IMR-90 (cell line): ENCODE measurements at regions not wholly inside any gene's neighbourhood (a gene's known extent, or its start where the extent isn't known, plus 50 kb on each side); places are given as distances from the start of the nearest gene placed in this dataset.

Experiments
- ATAC-seq: fragments of 200-7000 bp; cut with Tn5 transposase; 2 replicates; pipeline ENCODE4 v1.9.1; 2020; ENCODE audit warnings: low read depth, mild to moderate bottlenecking, moderate library complexity
- BruUV-seq: library from RNA; stranded (reverse); fragments of 400-500 nt; replicated peaks from 2 replicates; lab custom pipeline; 2021; lab: Mats Ljungman, UMichigan
- CTCF ChIA-PET: fragments of 300-600 bp; formaldehyde crosslinking; extraction: SDS; loops from one replicate; lab custom pipeline; 2021; ENCODE audit warnings: antibody characterized with exemption; lab: Yijun Ruan, JAX
- POLR2A ChIA-PET: fragments of 300-600 bp; sonication (Branson Sonifier 250); formaldehyde crosslinking; loops from one replicate; lab custom pipeline; 2022; ENCODE audit warnings: antibody characterized with exemption; ENCODE audit not compliant: unreplicated experiment; lab: Charles Lee
- DNase-seq: peaks from one replicate; pipeline ENCODE4 v3.0.0; 2013
- H2AFZ ChIP-seq: replicated peaks from 2 replicates; pipeline ENCODE3; 2013; ENCODE audit warnings: low read length, mild to moderate bottlenecking; ENCODE audit not compliant: poor library complexity
- H2AK5ac ChIP-seq: 2 replicates; pipeline ENCODE4 v1.6.1; 2013; ENCODE audit warnings: low read depth, low read length, inconsistent platforms
- H2AK9ac ChIP-seq: replicated peaks from 2 replicates; pipeline ENCODE3; 2013; ENCODE audit warnings: mild to moderate bottlenecking, low read depth, low read length, moderate library complexity; ENCODE audit not compliant: poor library complexity
- H2BK120ac ChIP-seq: 2 replicates; pipeline ENCODE4 v1.6.1; 2013; ENCODE audit warnings: low read depth, low read length, inconsistent platforms
- H2BK15ac ChIP-seq: 3 replicates; pipeline ENCODE4 v1.6.1; 2013; ENCODE audit warnings: low read depth, low read length, inconsistent platforms
- H2BK20ac ChIP-seq: 2 replicates; pipeline ENCODE4 v1.6.1; 2013; ENCODE audit warnings: low read depth, mild to moderate bottlenecking, inconsistent platforms, low read length, moderate library complexity
- H2BK5ac ChIP-seq: 2 replicates; pipeline ENCODE4 v1.6.1; 2013; ENCODE audit warnings: mild to moderate bottlenecking, low read depth, low read length, inconsistent platforms; ENCODE audit not compliant: poor library complexity, severe bottlenecking
- H3K14ac ChIP-seq: replicated peaks from 2 replicates; pipeline ENCODE4 v1.6.1; 2013; ENCODE audit warnings: low read depth, low read length, inconsistent platforms
- H3K18ac ChIP-seq: 2 replicates; pipeline ENCODE4 v1.6.1; 2013; ENCODE audit warnings: low read depth, low read length, control low read depth
- H3K23ac ChIP-seq: 2 replicates; pipeline ENCODE4 v1.6.1; 2013; ENCODE audit warnings: low read depth, low read length, inconsistent platforms
- H3K27ac ChIP-seq: 2 replicates; pipeline ENCODE4 v1.5.1; 2013; ENCODE audit warnings: mild to moderate bottlenecking, control low read depth, low read length; ENCODE audit not compliant: insufficient read depth
- H3K27me3 ChIP-seq: 2 replicates; pipeline ENCODE4 v1.6.1; 2013; ENCODE audit warnings: low read length; ENCODE audit not compliant: control insufficient read depth, insufficient read depth
- H3K36me3 ChIP-seq: 2 replicates; pipeline ENCODE4 v1.6.1; 2013; ENCODE audit warnings: low read length, mixed read lengths; ENCODE audit not compliant: control insufficient read depth, insufficient read depth
- H3K4ac ChIP-seq: 2 replicates; pipeline ENCODE4 v1.6.1; 2013; ENCODE audit warnings: low read depth, low read length, inconsistent platforms
- H3K4me1 ChIP-seq: 2 replicates; pipeline ENCODE4 v1.6.1; 2013; ENCODE audit warnings: low read length, mixed read lengths; ENCODE audit not compliant: control insufficient read depth, insufficient read depth
- H3K4me2 ChIP-seq: 2 replicates; pipeline ENCODE4 v1.6.1; 2013; ENCODE audit warnings: low read depth, mild to moderate bottlenecking, control low read depth, low read length, moderate library complexity
- H3K4me3 ChIP-seq: 2 replicates; pipeline ENCODE4 v1.5.1; 2013; ENCODE audit warnings: low read depth, mild to moderate bottlenecking, control low read depth, low read length, moderate library complexity; ENCODE audit not compliant: insufficient read depth
- H3K56ac ChIP-seq: 2 replicates; pipeline ENCODE4 v1.6.1; 2013; ENCODE audit warnings: low read length, inconsistent platforms; ENCODE audit not compliant: insufficient read depth; ENCODE audit errors: extremely low read depth
- H3K79me1 ChIP-seq, 2 experiments: 2 replicates each; pipeline ENCODE4 v1.6.1; 2013; ENCODE audit warnings: low read length in 2 of 2, inconsistent platforms in 1 of 2, low read depth in 1 of 2
- H3K9ac ChIP-seq: 2 replicates; pipeline ENCODE4 v1.6.1; 2013; ENCODE audit warnings: low read depth, low read length, control low read depth
- H3K9me1 ChIP-seq: 2 replicates; pipeline ENCODE4 v1.6.1; 2013; ENCODE audit warnings: low read length, inconsistent platforms; ENCODE audit not compliant: insufficient read depth
- H3K9me3 ChIP-seq: 2 replicates; pipeline ENCODE4 v1.6.1; 2013; ENCODE audit warnings: low read length; ENCODE audit not compliant: control insufficient read depth, insufficient read depth
- H4K20me1 ChIP-seq: 2 replicates; pipeline ENCODE4 v1.6.1; 2013; ENCODE audit warnings: low read length, inconsistent platforms; ENCODE audit not compliant: insufficient read depth
- H4K5ac ChIP-seq: 2 replicates; pipeline ENCODE4 v1.6.1; 2013; ENCODE audit warnings: mild to moderate bottlenecking, low read depth, low read length, control low read depth
- H4K8ac ChIP-seq, 2 experiments: 2 replicates each; pipeline ENCODE4 v1.6.1; 2013; ENCODE audit warnings: low read depth in 2 of 2, low read length in 2 of 2, control low read depth in 1 of 2, inconsistent platforms in 1 of 2
- H4K91ac ChIP-seq: 2 replicates; pipeline ENCODE4 v1.6.1; 2013; ENCODE audit warnings: low read depth, low read length, inconsistent platforms; ENCODE audit not compliant: insufficient read depth
- BHLHE40 ChIP-seq: fragments of 150-350 bp; IDR thresholded peaks from 2 replicates; pipeline ENCODE4 v1.6.1; 2016; ENCODE audit warnings: mild to moderate bottlenecking, low read depth, low read length
- CHD1 ChIP-seq: IDR thresholded peaks from 2 replicates; pipeline ENCODE4 v1.6.1; 2012; ENCODE audit warnings: low read depth, low read length, improper control_type of control experiment
- CTCF ChIP-seq: conservative IDR thresholded peaks from 2 replicates; pipeline ENCODE4 v1.5.1; 2012; ENCODE audit warnings: mild to moderate bottlenecking, low read depth, low read length, improper control_type of control experiment
- ELK1 ChIP-seq: fragments of 150-350 bp; IDR thresholded peaks from 2 replicates; pipeline ENCODE4 v1.6.1; 2016; ENCODE audit warnings: low read depth, mild to moderate bottlenecking, low read length, moderate library complexity, borderline replicate concordance
- FOS ChIP-seq: fragments of 150-350 bp; IDR thresholded peaks from 2 replicates; pipeline ENCODE4 v1.6.1; 2016; ENCODE audit warnings: low read depth, low read length
- MAFK ChIP-seq: IDR thresholded peaks from 2 replicates; pipeline ENCODE4 v1.6.1; 2012; ENCODE audit warnings: low read depth, low read length, improper control_type of control experiment
- RFX5 ChIP-seq: IDR thresholded peaks from 2 replicates; pipeline ENCODE4 v1.8.0; 2012; ENCODE audit warnings: low read depth, mild to moderate bottlenecking, low read length, moderate library complexity
- USF2 ChIP-seq: fragments of 150-350 bp; IDR thresholded peaks from 2 replicates; pipeline ENCODE4 v1.6.1; 2017; ENCODE audit warnings: mild to moderate bottlenecking, antibody characterized with exemption, low read length, low read depth
- WGBS, 2 experiments: methylation state at CpG; one replicate each; pipeline versions ENCODE4 v1.1.5 to v1.1.7; 2013; ENCODE audit warnings: missing lambda C conversion rate in 2 of 2; ENCODE audit not compliant: insufficient read length in 1 of 2; ENCODE audit errors: extremely low coverage in 2 of 2; 5-methylcytosine and 5-hydroxymethylcytosine counted together
- dilution Hi-C: fragments of 300-500 bp; cut with HindIII; formaldehyde crosslinking; loops from one replicate; pipeline ENCODE4 v1.14.3; 2018; ENCODE audit warnings: low sequenced_read_pairs; ENCODE audit not compliant: unreplicated experiment
- in situ Hi-C: fragments of 300-500 bp; cut with MboI; formaldehyde crosslinking; loops from 3 replicates; pipeline ENCODE4 v1.14.3; 2019; ENCODE audit warnings: low sequenced_read_pairs, inconsistent platforms, mixed read lengths
- intact Hi-C: fragments of 100-400 bp; cut with micrococcal nuclease; formaldehyde crosslinking; loops from 2 replicates; pipeline ENCODE4 v1.10.0; 2022

- no peaks in the 10 kb centered on the region for H3K4me1 ChIP-seq
- no peak for ATAC-seq
- no peaks in the 10 kb centered on the region for H3K79me1 ChIP-seq
- no peak overlapping the region for H3K4ac ChIP-seq
- no peak overlapping the region for H2AK9ac ChIP-seq
- no peaks in the 10 kb centered on the region for H4K20me1 ChIP-seq
- no peak overlapping the region for H3K14ac ChIP-seq
- H3K9ac ChIP-seq: no peak overlapping the region
- no peak overlapping the region for H2BK15ac ChIP-seq
- intact Hi-C loops: no loop called here
- H2BK20ac ChIP-seq: no peak overlapping the region
- H2AK5ac ChIP-seq: no peak overlapping the region
- TF ChIP-seq CHD1 (no peak), MAFK (no peak), FOS (no peak), ELK1 (no peak), CTCF (no peak), USF2 (no peak), RFX5 (no peak), BHLHE40 (no peak)
- POLR2A ChIA-PET: no interaction called here
- no peaks in the 10 kb centered on the region for H3K9me1 ChIP-seq
- H3K9me3 ChIP-seq: no peaks in the 10 kb centered on the region
- H4K8ac ChIP-seq: no peak overlapping the region
- BruUV-seq: no TSS peak
- no peak overlapping the region for H2BK120ac ChIP-seq
- in situ Hi-C loops: no loop called here
- DNase-seq: no peak
- no peak overlapping the region for H3K18ac ChIP-seq
- no peak overlapping the region for H4K5ac ChIP-seq
- H3K27ac ChIP-seq: no peak overlapping the region
- no peak overlapping the region for H3K56ac ChIP-seq
- H3K4me2 ChIP-seq: no peak overlapping the region
- no peak overlapping the region for H3K23ac ChIP-seq
- 92% methylated on average over 4 of the region's 19 CpGs; no CpG with 5 or more reads in 1 of the 2 experiments for WGBS, 2 experiments
- H3K36me3 ChIP-seq: no peaks in the 10 kb centered on the region
- dilution Hi-C loops: no loop called here
- no peak overlapping the region for H2AFZ ChIP-seq
- peaks cover 6% of the 10 kb centered on the region; the same call in 1 of the 2 replicates for H3K27me3 ChIP-seq
- no peak overlapping the region for H4K91ac ChIP-seq
- H3K4me3 ChIP-seq: no peak overlapping the region
- CTCF ChIA-PET: interaction anchor here (0.6 kb wide), 1 partner anchor 10 kb away, joined by 4 read pairs; no protein-coding TSS in a partner anchor
- no peak overlapping the region for H2BK5ac ChIP-seq
Observed at GRCh38 chr1:199959775-199960110, 67.8 kb upstream of the NR5A2 start.
